ENCODE measurements at regions not wholly inside any gene's neighbourhood (a gene's known extent, or its start where the extent isn't known, plus 50 kb on each side); places are given as distances from the start of the nearest gene placed in this dataset.

- in situ Hi-C loops (cut with MboI; ENCODE audit: low pct_ligation_motif_present in 1 of 4, low pct_unique_long_range_greater_than_20kb in 1 of 4, low sequenced_read_pairs in 3 of 4), result no loop called here
These were observed 241.0 kb upstream of the IRX1 start for GRCh38 chr5:3354606-3355005.

DNA sequence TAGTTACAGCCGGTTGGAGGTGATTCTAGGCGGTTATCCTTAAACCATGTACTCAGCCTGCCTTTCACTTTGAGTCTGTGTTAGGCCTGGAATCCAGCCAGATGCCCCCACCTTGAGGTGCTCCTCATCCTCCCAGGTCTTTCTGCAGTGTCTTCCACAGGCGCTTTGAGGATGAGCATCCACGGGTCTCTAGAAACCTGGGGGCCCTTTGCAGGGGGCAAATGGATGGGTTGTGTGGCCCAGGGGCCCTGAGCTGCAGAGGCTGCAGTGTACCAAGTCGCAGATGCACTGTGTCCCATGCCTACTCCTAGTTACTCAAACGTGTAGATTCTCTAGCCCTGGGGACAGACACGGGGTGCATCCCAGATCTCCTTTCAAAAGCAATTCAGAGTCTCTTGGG is 242.1 kb upstream of the IRX1 start:
- WGBS, 2 donors (ENCODE audit: low coverage in 1 of 2), result 53 to 67% methylated on average over 2 to 7 of the region's 7 CpGs
- Histone ChIP-seq H3K4me3 (no peak overlapping the region), H3K27me3 (no peaks in the 10 kb centered on the region), H3K4me1 (no peaks in the 10 kb centered on the region), H3K9me3 (no peaks in the 10 kb centered on the region), H3K27ac (no peak overlapping the region), H3K36me3 (no peaks in the 10 kb centered on the region)
- intact Hi-C loops (cut with DNase I; ENCODE audit: low total_unique reads) (no loop called here), in situ Hi-C loops (cut with MboI; ENCODE audit: low pct_ligation_motif_present in 1 of 4, low pct_unique_long_range_greater_than_20kb in 1 of 4, low sequenced_read_pairs in 3 of 4) (no loop called here)
- no peak for TF ChIP-seq EP300 (IDR thresholded peaks at IDR 0.05; ENCODE audit: low read depth)
- no peak for TF ChIP-seq POLR2AphosphoS5 (IDR thresholded peaks at IDR 0.05)
- TF ChIP-seq POLR2A (IDR thresholded peaks at IDR 0.05), result no peak
- TF ChIP-seq, protein P1, sequence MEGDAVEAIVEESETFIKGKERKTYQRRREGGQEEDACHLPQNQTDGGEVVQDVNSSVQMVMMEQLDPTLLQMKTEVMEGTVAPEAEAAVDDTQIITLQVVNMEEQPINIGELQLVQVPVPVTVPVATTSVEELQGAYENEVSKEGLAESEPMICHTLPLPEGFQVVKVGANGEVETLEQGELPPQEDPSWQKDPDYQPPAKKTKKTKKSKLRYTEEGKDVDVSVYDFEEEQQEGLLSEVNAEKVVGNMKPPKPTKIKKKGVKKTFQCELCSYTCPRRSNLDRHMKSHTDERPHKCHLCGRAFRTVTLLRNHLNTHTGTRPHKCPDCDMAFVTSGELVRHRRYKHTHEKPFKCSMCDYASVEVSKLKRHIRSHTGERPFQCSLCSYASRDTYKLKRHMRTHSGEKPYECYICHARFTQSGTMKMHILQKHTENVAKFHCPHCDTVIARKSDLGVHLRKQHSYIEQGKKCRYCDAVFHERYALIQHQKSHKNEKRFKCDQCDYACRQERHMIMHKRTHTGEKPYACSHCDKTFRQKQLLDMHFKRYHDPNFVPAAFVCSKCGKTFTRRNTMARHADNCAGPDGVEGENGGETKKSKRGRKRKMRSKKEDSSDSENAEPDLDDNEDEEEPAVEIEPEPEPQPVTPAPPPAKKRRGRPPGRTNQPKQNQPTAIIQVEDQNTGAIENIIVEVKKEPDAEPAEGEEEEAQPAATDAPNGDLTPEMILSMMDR (IDR thresholded peaks at IDR 0.05), result no peak
- no peak for DNase-seq

More at GRCh38 chr5:3354606-3355005, 241.0 kb upstream of the IRX1 start:
- Histone ChIP-seq H3K27me3 (no peaks in the 10 kb centered on the region), H3K27ac (no peak overlapping the region), H3K4me3 (no peak overlapping the region), H3K9me3 (no peaks in the 10 kb centered on the region), H3K36me3 (no peaks in the 10 kb centered on the region), H3K4me1 (no peaks in the 10 kb centered on the region)
- no peak for DNase-seq
- 62 to 77% methylated on average over 6 to 7 of the region's 7 CpGs for WGBS, 2 donors (ENCODE audit: low coverage in 1 of 2)
- intact Hi-C loops (cut with DNase I; ENCODE audit: low total_unique reads), result no loop called here
- TF ChIP-seq, protein P1 (IDR thresholded peaks at IDR 0.05), result no peak
- TF ChIP-seq POLR2A (IDR thresholded peaks at IDR 0.05) (no peak), EP300 (IDR thresholded peaks at IDR 0.05; ENCODE audit: low read depth) (no peak), POLR2AphosphoS5 (IDR thresholded peaks at IDR 0.05) (no peak)

DNA sequence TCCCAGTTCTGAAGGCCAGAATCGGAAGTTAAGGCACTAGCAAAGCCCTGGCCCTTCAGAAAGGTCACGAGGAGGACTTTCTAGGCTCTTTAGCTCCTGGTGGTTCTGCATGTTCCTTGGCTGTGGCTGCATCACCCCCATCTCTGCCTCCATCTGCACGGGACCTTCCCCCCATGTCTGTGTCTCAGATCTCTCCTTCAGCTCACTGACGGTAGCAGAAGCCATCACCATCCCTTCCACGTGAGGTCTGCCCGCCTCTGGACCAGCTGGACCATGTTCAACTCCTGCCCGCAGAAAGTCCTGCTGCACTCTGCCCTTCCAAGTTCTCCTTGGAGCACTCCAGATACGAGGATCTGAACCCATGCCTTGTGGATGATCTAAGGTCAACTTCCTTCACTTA is 242.9 kb upstream of the IRX1 start:
- TF ChIP-seq EP300 (IDR thresholded peaks at IDR 0.05; ENCODE audit: low read depth) (no peak), POLR2AphosphoS5 (IDR thresholded peaks at IDR 0.05) (no peak), POLR2A (IDR thresholded peaks at IDR 0.05) (no peak)
- TF ChIP-seq, protein P1 (IDR thresholded peaks at IDR 0.05), result no peak
- in situ Hi-C loops (cut with MboI; ENCODE audit: low pct_ligation_motif_present in 1 of 4, low pct_unique_long_range_greater_than_20kb in 1 of 4, low sequenced_read_pairs in 3 of 4) (no loop called here), intact Hi-C loops (cut with DNase I; ENCODE audit: low total_unique reads) (no loop called here)
- Histone ChIP-seq H3K9me3 (no peaks in the 10 kb centered on the region), H3K4me3 (no peak overlapping the region), H3K4me1 (no peaks in the 10 kb centered on the region), H3K36me3 (no peaks in the 10 kb centered on the region), H3K27me3 (no peaks in the 10 kb centered on the region), H3K27ac (no peak overlapping the region)
- 74 to 87% methylated on average over 5 to 8 of the region's 8 CpGs for WGBS, 2 donors (ENCODE audit: low coverage in 1 of 2)
- DNase-seq, result no peak

DNA sequence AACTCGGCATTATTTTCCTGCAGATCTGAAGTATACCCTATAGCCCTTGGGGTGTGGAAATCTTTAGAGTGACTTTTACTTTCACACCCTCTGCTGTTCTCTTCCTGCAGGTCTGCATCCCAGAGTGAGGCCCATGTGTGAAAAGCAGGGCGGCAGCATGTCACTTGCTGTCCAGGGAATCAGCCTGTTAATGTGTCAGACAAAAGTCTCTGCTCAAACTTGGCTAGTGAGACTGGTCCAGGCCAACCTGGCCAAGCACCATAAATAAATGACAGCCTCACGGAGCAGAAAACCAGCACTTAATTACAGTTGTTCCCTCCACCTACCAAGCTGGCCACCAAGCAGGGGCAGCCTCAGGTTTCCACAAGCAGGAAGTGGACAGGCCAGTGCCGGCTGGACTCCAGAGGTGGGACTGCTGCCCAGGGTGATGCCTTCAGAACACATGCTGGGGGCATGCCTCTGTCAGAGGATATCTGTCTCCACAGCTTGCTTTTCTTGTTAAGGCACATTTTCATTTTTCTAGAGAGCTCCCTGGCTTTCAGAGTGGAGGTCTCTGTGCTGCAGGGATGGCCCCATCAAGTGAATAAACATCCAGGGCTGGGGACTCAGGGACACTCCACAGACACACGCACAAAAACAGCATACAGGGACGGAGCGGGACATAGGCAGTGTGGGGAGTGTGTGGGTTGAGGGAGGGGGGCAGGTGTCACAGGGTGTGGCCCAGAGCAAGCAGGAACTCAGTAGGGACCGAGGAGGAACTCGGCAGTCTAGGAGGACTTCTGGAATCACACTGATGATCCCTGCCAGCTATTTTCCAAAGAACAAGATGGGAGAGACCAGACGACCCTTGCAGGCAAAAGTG is 243.8 kb upstream of the IRX1 start:
- intact Hi-C loops (cut with DNase I; ENCODE audit: low total_unique reads) (no loop called here), in situ Hi-C loops (cut with MboI; ENCODE audit: low pct_ligation_motif_present in 1 of 4, low pct_unique_long_range_greater_than_20kb in 1 of 4, low sequenced_read_pairs in 3 of 4) (no loop called here)
- no peaks in the 10 kb centered on the region for H3K36me3 ChIP-seq
- no peaks in the 10 kb centered on the region for H3K27me3 ChIP-seq
- no peaks in the 10 kb centered on the region for H3K4me1 ChIP-seq
- TF ChIP-seq, protein P1 (IDR thresholded peaks at IDR 0.05), result no peak
- TF ChIP-seq POLR2A (IDR thresholded peaks at IDR 0.05) (no peak), POLR2AphosphoS5 (IDR thresholded peaks at IDR 0.05) (no peak), EP300 (IDR thresholded peaks at IDR 0.05; ENCODE audit: low read depth) (no peak)
- no peak for DNase-seq
- H3K4me3 ChIP-seq, result no peak overlapping the region
- 40 to 69% methylated on average over 1 to 10 of the region's 10 CpGs for WGBS, 2 donors (ENCODE audit: low coverage in 1 of 2)
- H3K27ac ChIP-seq, result no peak overlapping the region
- H3K9me3 ChIP-seq, result no peaks in the 10 kb centered on the region

Measured in transverse colon (tissue), 4 donors.